Fibroblast of skin of scalp (primary cell): ENCODE measurements at regions not wholly inside any gene's neighbourhood (a gene's known extent, or its start where the extent isn't known, plus 50 kb on each side); places are given as distances from the start of the nearest gene placed in this dataset.

ENCODE experiments used
- DNase-seq: peaks from one replicate; pipeline ENCODE4 v3.0.0-alpha.2; 2013

GRCh38 chr12:126538888-126539287 is 1473.7 kb downstream of the AACS start:
- DNase-seq, result no peak

- no peak for DNase-seq
These were observed 1480.2 kb downstream of the AACS start for GRCh38 chr12:126545411-126545810.

- no peak for DNase-seq
These were observed 1482.7 kb downstream of the AACS start for GRCh38 chr12:126547905-126548304.

GRCh38 chr12:126551869-126552268 is 1486.6 kb downstream of the AACS start:
- no peak for DNase-seq

- no peak for DNase-seq
These were observed 1489.4 kb downstream of the AACS start for GRCh38 chr12:126554625-126555024.

GRCh38 chr12:126557659-126558058 is 1492.4 kb downstream of the AACS start:
- no peak for DNase-seq

GRCh38 chr12:126558219-126558618 is 1493.0 kb downstream of the AACS start:
- DNase-seq, result no peak

- DNase-seq, result no peak
These were observed 1493.6 kb downstream of the AACS start for GRCh38 chr12:126558810-126559209.

GRCh38 chr12:126567016-126567415 is 1501.8 kb downstream of the AACS start:
- no peak for DNase-seq

GRCh38 chr12:126569706-126570105 is 1504.5 kb downstream of the AACS start:
- DNase-seq, result no peak

- no peak for DNase-seq
These were observed 1505.3 kb downstream of the AACS start for GRCh38 chr12:126570566-126570965.

GRCh38 chr12:126572170-126572569 is 1506.9 kb downstream of the AACS start:
- DNase-seq, result no peak

GRCh38 chr12:126581655-126582054 is 1516.4 kb downstream of the AACS start:
- DNase-seq, result no peak

- DNase-seq, result no peak
These were observed 1517.0 kb downstream of the AACS start for GRCh38 chr12:126582231-126582630.

- DNase-seq, result no peak
These were observed 1523.5 kb downstream of the AACS start for GRCh38 chr12:126588586-126589249.

GRCh38 chr12:126591533-126591932 is 1526.3 kb downstream of the AACS start:
- DNase-seq, result no peak

- no peak for DNase-seq
These were observed 1536.2 kb downstream of the AACS start for GRCh38 chr12:126601184-126602170.

- no peak for DNase-seq
These were observed 1537.4 kb downstream of the AACS start for GRCh38 chr12:126602612-126603011.

GRCh38 chr12:126607157-126607556 is 1541.9 kb downstream of the AACS start:
- no peak for DNase-seq

GRCh38 chr12:126607867-126608266 is 1542.6 kb downstream of the AACS start:
- DNase-seq, result no peak

- DNase-seq, result no peak
These were observed 1543.5 kb downstream of the AACS start for GRCh38 chr12:126608607-126609175.

- no peak for DNase-seq
These were observed 1551.2 kb downstream of the AACS start for GRCh38 chr12:126616441-126616840.

- no peak for DNase-seq
These were observed 1552.1 kb downstream of the AACS start for GRCh38 chr12:126617312-126617711.
